HG02610 (cell line): ENCODE measurements at regions not wholly inside any gene's neighbourhood (a gene's known extent, or its start where the extent isn't known, plus 50 kb on each side); places are given as distances from the start of the nearest gene placed in this dataset.
"Not testable (repeated sequence)": the region's sequence is repeated elsewhere in the genome, so short reads cannot be mapped to it uniquely, and the experiment has no call there.

Experiments used
- ATAC-seq: cut with Tn5 transposase; IDR thresholded peaks from one replicate; pipeline ENCODE4 v1.9.1; 2021; ENCODE audit warnings: mild to moderate bottlenecking, moderate library complexity; ENCODE audit not compliant: unreplicated experiment

DNA sequence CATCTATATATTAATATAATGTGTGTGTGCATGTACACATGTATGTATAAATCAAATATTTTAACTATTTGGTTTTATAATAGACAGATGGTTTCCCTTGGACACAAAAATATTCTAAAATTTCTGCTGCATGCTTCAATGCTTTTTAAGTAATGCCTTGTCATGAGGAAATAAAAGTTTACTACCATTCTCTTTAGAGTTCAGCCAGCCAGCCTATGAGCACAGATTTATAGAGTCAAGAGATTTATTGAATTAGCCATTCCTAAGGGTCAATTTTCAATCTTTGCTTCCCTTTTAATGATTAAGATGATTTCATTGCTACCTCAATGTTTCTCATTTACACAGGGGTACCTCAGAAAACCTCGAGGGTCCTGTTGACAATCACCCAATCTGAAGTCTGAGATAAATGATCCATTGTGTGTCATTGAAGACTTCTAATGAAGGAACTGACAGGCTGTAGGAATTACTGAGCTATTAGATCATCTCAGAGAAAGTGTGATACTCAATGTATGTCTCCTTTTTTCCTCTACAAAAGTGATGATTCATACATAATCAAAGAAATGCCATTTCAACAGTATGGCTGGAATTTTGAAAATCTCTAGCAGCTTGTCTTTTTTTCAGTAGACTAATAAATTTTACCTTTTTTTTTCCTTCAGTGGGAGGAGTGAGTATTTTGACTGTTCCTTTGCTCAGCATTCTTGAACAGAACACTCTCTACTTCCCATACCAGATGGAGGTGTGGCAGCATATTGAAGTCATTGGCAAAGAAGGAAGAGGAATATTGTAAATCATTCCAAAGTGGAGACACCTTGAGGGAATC, 222.6 kb upstream of the PCDH18 start:
- ATAC-seq = no peak

DNA sequence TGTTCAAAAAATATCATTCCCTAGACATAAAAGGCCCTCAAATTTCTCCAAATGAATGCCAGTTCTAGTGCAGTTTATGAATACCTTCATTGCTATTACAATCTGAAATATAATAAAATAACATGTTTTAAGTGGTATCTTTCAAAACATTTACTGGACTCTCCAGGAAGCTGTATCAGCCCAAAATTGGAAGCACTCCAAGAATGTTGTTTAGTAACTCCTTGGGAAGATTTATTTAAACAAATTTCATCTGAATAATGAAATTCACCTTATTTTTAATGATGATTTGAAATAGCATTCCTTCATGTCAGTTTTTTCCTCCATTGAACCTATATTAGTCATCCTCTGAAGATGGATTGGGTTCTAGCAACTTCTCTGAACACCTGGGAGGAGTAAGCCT, 217.2 kb upstream of the PCDH18 start:
- no peak for ATAC-seq

DNA sequence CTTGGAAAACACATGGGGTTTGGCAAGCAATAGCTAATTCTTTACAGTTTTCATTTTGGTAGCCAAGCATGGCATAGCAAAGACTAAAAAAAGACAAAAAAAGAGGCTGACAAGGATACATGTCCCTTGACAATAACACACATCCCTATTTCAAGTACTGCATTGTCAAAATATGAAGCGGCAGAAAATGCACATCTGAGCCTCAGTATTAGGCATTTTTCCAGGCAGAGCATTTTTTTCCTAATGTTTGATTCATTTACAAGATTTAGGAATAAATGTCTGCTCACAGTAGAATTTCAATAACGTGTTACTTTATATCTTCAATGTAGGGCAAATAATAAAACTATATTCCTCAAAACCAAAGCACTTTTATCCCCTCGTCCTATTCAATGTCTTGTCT, 216.3 kb upstream of the PCDH18 start:
- ATAC-seq = no peak

DNA sequence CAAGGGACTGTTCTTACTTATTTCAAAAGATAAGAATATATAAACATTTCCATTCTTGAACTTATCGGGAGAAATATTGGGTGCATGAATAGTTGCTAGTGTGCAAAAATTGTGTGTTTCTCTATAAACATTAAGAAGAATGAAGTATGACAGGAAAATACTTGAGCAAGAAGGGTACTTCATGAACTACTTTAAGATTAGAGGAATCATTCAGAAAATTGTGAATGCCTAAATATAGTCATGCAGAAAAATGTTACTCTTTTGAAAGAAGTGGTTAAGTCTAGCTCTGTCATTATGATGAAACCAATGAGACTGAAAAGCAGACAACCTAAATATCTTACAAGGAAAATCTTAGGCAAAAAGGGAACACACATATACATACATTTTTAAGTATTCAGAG, 207.8 kb upstream of the PCDH18 start:
- no peak for ATAC-seq

DNA sequence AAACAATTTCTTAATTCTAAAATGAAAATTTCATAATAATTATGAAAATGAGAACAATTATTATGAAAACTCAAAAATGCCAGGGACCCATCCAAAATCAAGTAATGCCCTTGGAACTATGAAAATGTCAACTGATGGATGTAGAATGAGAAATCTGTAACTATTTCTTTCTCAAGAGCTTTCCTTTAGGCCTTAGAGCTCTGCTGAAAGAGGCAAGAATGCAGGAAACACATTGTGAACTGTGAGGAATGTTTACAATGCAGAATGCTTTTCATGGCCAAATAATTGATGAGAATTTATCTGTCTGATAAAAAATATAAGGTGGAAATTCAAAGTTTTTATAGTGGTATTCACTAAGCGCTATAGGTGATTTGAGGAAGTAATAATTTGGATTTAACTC, 207.1 kb upstream of the PCDH18 start:
- no peak for ATAC-seq

DNA sequence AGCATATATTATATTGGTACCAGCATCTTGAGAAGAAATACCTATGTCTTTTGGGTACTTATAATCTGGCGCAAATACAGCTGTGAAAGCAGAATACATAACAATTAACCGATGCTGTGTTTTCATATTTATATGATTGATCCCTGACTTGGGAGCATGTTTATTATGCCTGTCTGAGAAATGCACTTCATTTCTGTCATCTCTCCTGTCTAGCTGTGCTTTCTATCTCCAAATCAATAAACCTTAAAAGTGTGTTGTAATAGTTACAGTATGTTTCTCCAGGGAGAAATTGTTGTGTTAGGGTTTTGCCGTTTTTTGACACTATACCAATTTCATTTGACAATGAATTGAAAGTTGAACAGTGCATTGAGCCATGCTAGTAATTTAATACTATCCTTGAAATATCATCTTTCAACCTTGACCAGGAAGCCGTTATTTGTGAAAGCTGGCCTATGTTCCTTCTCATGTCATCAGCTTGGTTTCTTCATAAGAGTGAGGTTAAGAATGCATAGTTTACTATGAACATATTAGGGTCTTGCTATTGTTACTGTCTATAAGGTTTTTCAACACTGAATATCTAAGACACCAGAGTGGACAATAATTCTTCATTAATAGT, 206.2 kb upstream of the PCDH18 start:
- ATAC-seq = no peak

DNA sequence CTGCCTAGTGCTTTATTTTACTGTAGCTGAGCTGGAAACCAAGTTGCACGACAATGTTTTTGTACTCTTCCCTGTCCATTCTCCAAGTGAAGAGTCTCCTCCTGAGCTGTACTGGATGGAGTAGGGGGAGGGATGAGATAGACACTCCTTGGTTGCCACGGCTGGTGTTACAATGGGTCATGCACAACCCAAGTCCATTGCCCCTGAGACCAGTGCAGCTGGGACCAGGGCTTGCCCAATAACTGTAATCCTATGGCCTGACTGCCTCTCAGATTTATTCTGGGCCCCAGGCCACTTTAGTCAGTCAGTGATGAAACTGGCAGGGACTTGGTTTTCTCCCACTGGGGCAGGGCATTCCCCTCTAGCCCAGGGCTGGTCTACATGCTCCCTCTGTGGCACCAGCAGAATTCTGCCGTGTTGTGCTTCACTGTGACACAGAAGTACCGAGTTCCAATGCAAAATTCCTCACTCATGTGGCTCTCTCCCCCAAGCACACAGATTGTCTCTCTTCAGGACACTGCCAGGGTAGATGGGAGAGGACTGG, 203.3 kb upstream of the PCDH18 start:
- ATAC-seq = no peak

DNA sequence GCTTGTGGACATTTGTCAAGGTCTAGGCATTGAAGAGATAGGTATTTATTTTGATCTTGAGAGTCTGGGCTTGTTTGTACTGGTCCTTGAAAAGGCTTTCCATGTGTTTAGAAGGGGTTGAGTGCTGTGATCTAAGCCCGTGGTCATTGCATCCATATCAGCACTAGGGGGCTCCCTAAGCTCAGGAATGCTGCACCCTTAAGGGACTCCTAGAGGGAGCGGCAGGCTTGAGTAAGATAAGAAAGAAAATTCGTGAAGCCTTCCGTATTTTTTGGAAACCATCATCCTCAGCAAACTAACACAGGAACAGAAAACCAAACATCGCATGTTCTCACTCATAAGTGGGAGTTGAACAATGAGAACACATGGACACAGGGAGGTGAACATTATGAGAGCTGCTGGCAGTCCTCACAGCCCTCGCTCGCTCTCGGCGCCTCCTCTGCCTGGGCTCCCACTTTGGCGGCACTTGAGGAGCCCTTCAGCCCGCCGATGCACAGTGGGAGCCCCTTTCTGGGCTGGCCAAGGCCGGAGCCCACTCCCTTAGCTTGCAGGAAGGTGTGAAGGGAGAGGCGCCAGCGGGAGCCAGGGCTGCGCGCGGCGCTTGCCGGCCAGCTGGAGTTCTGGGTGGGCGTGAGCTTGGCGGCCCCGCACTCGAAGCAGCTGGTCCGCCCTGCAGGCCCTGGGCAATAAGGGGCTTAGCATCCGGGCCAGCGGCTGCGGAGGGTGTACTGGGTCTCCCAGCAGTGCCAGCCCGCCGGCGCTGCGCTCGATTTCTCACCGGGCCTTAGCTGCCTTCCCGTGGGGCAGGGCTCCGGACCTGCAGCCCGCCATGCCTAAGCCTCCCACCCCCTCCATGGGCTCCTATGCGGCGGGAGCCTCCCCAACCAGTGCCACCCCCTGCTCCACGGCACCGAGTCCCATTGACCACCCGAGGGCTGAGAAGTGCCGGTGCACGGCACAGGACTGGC, 201.2 kb upstream of the PCDH18 start:
- not testable (repeated sequence) for ATAC-seq

DNA sequence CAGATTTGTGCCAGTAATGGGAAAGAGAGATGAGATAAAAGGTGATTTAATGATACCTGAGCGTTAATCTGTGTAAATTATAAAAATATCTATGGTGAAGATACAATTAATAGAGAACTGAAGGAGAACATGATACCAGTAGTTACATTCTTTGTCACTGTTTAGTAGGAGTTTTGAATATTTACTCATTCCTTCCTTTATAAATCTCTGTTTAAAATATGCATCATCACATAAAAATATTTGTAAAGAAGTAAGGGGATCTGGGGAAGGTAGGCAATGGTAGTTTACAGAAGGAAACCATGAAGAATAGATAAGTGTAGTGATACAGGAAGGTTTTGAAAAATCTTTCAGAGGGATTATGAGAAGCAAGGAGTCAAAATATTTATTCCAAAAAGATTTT, 190.6 kb upstream of the PCDH18 start:
- ATAC-seq = no peak

DNA sequence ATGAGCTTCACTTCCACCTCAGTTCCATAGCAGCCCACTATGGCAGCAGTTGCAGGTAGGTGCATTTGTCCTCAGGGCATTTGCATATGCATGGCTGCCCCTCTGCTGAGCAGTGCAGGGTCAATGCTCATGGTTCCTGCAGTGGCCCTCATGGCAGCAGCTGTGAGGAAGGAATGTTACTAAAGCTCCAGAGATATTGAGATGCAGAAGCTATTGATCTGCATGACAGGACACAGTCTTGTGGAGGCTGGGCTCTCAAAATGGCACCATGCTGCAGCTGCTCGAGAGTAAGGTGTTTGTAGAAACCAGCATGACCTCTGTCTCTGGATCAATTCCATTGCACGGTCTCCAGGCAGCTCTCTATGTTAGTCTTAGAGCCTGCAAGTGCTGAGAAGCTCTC, 179.2 kb upstream of the PCDH18 start:
- no peak for ATAC-seq

DNA sequence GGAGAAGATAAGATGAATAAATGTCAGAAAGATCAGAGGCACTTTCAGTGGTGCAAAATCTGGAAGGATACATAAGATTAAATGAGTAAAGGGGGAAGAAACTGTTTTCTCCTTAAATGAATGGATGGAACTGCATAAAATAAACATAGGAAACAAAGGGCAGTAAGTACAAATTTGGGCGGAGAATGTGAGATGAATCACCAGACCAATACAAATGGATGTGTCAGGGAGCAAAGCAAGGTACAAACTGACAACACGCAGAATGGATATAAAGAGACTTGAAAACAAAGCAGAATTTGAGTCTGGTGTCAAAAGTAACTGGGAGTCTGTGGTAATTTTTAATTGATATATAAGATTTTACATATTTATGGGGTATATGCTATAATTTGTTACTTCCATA, 175.3 kb upstream of the PCDH18 start:
- ATAC-seq = no peak

DNA sequence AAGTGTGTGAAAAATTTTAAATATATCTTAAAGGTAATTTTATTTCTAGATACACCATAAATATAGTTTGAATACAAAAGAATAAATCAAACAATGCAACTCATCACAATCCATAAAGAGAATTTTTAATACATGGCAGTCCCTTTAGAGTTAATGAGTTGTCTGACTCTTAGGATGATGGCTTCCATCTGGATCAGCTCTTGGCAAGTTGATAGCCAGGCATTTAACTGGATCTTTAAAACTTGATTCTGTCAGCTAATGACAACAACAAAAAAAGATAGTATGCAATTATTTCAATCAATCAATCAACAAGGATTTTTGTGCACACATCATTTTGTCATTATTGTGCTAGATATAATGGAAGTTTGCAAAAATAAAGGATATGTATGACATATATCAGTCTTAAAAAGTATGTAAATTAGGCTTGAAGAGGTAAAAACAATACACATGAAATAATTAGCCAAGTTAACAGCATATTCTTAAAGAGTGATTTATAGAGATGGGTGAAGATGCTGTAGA, 174.9 kb upstream of the PCDH18 start:
- no peak for ATAC-seq

DNA sequence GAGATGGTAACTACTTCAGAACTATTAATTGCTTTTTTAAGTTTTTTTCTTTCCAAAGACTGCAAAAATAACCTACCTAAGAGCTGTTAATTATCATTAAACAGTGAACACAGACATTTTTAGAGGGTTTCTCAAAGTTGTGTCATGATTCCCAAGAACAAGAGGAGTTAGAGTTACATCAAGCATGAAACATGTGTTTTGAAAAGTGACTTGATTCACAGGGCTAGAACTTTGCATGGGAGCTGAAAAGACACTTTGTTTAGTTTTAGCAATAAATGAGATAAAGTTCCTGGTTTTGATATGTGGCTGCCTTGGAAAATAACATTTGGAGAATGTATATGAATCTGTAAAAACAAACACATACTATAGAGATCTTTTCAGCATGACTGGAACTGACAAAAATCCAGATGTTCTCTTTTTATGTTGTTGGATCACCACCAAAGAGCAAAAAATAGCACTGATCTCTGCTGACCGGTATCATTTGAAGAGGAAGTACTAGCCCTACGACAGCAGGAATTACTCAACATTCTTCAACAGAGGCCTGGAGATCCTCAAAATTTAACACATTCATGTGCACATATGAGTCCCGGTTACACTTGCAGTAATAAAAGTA, 173.0 kb upstream of the PCDH18 start:
- no peak for ATAC-seq

DNA sequence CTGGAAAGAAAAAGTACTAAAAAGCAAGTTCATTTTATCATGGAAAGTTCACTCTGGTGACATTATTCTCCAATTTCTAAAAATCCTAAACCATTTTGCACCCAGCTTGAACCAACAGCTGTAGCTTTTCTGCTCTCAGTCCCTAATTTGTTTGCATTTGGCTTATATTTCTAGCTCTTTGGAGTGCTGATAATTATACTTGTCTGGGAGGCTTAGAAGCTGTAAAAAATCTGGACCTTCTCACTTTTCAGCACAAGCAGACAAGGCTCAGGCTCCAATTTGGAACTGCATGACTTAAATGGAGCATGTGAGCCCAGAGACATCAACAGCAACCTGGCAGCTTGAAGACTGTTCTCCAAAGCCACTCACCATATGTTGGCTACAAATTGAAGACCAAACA, 170.9 kb upstream of the PCDH18 start:
- no peak for ATAC-seq

DNA sequence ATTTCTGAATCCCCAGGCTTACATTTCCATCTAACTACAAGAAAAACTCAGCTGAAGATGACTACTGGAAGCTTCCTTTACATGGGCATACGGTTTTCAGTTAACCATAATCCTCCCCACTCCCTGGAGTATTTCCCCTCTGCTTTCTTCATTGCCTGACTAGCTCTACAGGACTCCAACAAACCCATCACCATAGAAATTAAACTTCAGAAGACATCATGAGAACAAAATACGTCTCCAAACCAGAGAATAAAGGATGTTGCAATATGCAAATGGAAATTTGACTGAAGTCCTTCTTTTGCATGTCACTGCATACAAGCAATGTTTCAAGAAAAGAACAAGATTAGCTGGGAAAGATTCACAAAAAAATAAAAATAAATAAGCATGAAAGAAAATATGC, 170.2 kb upstream of the PCDH18 start:
- no peak for ATAC-seq

DNA sequence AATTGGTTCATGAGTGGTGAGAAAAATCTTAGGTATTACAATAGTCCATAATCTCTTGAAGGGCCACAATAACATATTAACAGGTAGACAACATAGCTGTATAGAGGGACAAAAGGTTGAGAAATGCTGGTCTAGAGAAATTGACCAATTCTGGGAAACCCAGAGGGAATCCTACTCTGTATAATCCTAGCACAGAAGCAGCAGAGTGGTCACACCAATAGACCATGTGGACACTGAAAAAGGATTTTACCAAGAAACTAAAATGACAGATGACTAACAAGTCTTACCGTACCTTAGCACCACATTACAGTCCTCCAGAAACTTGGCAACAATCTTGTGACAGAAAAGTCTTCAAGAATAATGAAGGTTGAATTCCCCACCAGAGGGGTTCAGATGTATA, 169.1 kb upstream of the PCDH18 start:
- ATAC-seq = no peak

DNA sequence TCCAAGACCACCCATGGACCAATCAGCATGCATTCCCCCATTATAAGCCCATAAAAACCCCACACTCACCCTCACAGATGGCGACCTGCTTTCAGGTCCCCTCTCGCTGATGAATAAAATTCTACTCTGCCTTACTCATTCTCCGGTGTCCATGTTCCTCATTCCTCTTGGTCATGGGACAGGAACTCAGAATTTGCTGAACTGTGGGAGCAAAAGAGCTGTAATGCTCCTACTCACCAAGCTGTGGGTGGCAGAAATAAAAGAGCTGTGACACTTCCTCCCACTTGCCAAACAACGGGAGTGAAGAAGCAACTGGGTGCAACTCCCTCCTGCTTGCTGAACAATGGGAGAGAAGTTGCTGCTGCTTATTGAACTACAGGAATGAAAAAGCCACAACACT, 168.5 kb upstream of the PCDH18 start:
- ATAC-seq = no peak

DNA sequence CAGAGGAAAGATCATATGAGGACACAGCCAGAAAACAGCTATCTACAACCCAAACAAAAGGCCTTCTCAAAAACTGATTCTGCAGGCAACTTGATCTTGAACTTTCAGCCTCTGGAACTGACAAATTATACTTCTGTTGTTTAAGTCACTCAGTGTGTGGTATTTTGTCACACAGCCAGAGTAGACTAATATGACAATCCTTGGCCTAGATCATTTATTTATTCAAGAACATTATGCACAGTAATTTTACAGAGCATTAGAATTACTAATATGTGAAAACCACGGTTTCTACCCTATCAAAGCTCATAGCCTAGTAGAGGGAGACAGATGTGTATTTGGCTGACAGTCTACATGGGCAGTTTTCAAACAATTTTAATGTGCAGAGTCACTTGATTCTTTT, 167.8 kb upstream of the PCDH18 start:
- no peak for ATAC-seq

DNA sequence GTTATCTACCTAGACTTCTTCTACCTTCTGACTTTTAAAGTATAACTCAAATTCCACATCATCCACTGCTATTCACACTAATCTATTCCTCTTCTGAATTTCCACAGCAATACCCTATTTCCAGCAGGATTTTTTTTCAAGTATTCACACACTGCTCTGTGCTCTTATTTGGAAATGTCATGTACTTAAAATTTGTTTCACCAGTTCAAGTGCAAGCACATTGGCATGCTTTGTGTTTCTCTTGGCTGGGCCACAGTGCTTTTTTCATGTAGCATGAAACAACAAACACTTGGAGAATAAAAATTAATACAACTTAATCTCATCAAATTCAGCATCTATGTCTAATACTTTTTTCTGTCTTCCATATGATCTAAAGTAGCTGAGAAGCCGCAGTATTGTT, 161.8 kb upstream of the PCDH18 start:
- no peak for ATAC-seq

DNA sequence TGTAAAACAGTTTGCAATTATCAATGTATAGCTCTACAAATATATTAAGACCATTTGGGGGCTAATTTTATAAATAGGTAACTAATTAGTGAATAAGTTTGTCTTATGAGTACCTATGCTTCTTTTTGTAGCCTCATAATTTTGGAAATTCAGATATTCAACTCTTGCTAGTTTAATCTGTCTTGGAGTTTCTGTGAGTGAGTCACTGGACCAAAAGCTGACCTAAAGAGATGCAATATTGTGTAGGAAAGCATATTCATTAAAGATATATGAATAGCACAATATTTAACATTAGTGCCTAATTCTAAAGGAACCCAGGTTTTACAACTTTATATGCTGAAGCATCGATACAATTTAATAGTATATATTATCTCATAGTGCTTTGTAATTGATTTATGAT, 161.3 kb upstream of the PCDH18 start:
- ATAC-seq = no peak

DNA sequence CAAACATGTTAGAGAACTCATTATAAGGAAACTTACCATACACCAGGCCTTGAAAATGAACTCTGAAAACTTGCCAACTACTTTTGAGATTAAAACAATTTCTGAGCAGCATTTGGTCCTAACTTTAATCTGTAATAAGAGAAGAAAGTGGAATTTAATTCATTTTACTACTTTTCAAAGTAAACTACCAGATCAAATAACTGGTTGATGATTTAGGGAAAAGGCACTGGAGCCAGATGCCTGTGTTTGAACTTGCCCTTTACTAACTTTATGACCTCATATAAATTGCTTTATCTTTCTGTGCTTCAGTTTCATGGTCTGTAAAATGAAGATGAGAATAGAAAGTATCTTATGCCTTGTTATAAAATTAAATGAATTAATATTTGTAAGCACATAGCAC, 159.9 kb upstream of the PCDH18 start:
- no peak for ATAC-seq
